Sigmoid colon (tissue), 4 donors: ENCODE measurements at regions not wholly inside any gene's neighbourhood (a gene's known extent, or its start where the extent isn't known, plus 50 kb on each side); places are given as distances from the start of the nearest gene placed in this dataset.

Experiments
- EP300 ChIP-seq, 4 donors: sonication (generic); formaldehyde crosslinking; IDR thresholded peaks; one replicate each; pipeline ENCODE4 v1.6.1; 2017; ENCODE audit warnings: antibody characterized with exemption in 4 of 4
- POLR2A ChIP-seq, 2 donors: fragments of 450-650 bp; IDR thresholded peaks; one replicate each; pipeline ENCODE4 v1.6.1; 2016; ENCODE audit warnings: antibody characterized with exemption in 2 of 2, mild to moderate bottlenecking in 2 of 2, moderate library complexity in 2 of 2
- POLR2AphosphoS5 ChIP-seq, 4 donors: sonication (generic); formaldehyde crosslinking; IDR thresholded peaks; one replicate each; pipeline ENCODE4 v1.6.1; 2017; ENCODE audit warnings: antibody characterized with exemption in 4 of 4
- TF ChIP-seq, protein P1 (sequence below), 4 experiments: fragments of 450-650 bp in 3 of 4; fragments of 200-600 bp in 1 of 4; IDR thresholded peaks; one replicate each; pipeline ENCODE4 v1.5.1; 2016 to 2019; ENCODE audit warnings: antibody characterized with exemption in 4 of 4, mild to moderate bottlenecking in 3 of 4, moderate library complexity in 2 of 4

DNA sequence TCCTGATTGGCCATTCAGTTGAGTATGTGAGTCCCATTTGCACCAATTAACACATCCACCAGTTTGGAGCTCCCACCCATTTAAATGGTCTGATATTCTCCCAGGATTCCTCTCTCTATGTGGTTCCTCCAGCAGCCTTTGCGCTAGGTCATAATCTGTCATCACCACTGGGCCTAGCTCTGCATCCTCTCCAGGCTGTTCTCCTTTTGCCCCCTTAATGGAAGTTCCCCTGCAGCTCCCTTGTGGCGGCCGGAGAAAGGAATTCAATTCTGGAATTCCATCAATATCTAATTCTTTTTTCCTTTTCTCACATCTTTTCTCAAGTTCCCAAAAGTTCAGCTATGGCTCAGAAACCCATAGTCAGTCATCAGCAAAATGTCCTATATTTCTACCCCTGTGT, 2184.4 kb upstream of the AGA start:
- TF ChIP-seq, protein P1, sequence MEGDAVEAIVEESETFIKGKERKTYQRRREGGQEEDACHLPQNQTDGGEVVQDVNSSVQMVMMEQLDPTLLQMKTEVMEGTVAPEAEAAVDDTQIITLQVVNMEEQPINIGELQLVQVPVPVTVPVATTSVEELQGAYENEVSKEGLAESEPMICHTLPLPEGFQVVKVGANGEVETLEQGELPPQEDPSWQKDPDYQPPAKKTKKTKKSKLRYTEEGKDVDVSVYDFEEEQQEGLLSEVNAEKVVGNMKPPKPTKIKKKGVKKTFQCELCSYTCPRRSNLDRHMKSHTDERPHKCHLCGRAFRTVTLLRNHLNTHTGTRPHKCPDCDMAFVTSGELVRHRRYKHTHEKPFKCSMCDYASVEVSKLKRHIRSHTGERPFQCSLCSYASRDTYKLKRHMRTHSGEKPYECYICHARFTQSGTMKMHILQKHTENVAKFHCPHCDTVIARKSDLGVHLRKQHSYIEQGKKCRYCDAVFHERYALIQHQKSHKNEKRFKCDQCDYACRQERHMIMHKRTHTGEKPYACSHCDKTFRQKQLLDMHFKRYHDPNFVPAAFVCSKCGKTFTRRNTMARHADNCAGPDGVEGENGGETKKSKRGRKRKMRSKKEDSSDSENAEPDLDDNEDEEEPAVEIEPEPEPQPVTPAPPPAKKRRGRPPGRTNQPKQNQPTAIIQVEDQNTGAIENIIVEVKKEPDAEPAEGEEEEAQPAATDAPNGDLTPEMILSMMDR (IDR thresholded peaks at IDR 0.05), result no peak
- no peak for TF ChIP-seq POLR2A (IDR thresholded peaks at IDR 0.05)
- no peak for TF ChIP-seq POLR2AphosphoS5 (IDR thresholded peaks at IDR 0.05)
- no peak for TF ChIP-seq EP300 (IDR thresholded peaks at IDR 0.05)
